HepG2 (cell line): ENCODE measurements at regions not wholly inside any gene's neighbourhood (a gene's known extent, or its start where the extent isn't known, plus 50 kb on each side); places are given as distances from the start of the nearest gene placed in this dataset.

Experiments used
- DPF2 ChIP-seq: sonication (generic); formaldehyde crosslinking; IDR thresholded peaks from 2 replicates; pipeline ENCODE4 v1.4.0; 2020; ENCODE audit warnings: mild to moderate bottlenecking, low read depth, missing genetic modification reagents, borderline replicate concordance
- ELF1 ChIP-seq: sonication (generic); formaldehyde crosslinking; IDR thresholded peaks from 2 replicates; pipeline ENCODE4 v1.4.0; 2020; ENCODE audit warnings: missing genetic modification reagents
- GFI1 ChIP-seq: sonication (generic); formaldehyde crosslinking; IDR thresholded peaks from 2 replicates; pipeline ENCODE4 v1.5.0; 2020; ENCODE audit warnings: missing genetic modification reagents, mild to moderate bottlenecking, borderline replicate concordance
- GTF2F1 ChIP-seq: fragments of 150-350 bp; IDR thresholded peaks from 2 replicates; pipeline ENCODE4 v1.6.1; 2014; ENCODE audit warnings: low read length
- GTF3A ChIP-seq: sonication (generic); formaldehyde crosslinking; conservative IDR thresholded peaks from 2 replicates; pipeline ENCODE4 v1.4.0; 2020; ENCODE audit warnings: mild to moderate bottlenecking, missing genetic modification reagents
- ZNF570 ChIP-seq: sonication (generic); formaldehyde crosslinking; IDR thresholded peaks from 2 replicates; pipeline ENCODE4 v1.4.0; 2020; ENCODE audit warnings: mild to moderate bottlenecking, missing genetic modification reagents, borderline replicate concordance
- ZNF766 ChIP-seq: sonication (generic); formaldehyde crosslinking; IDR thresholded peaks from 2 replicates; pipeline ENCODE4 v1.5.0; 2020; ENCODE audit warnings: missing genetic modification reagents, borderline replicate concordance
- TF ChIP-seq, protein P1 (sequence below): sonication (generic); formaldehyde crosslinking; IDR thresholded peaks from 2 replicates; pipeline ENCODE4 v1.4.0; 2020; ENCODE audit warnings: mild to moderate bottlenecking, missing genetic modification reagents
- TF ChIP-seq, protein P2 (sequence below): sonication (generic); formaldehyde crosslinking; IDR thresholded peaks from 2 replicates; pipeline ENCODE4 v1.4.0; 2020; ENCODE audit warnings: missing genetic modification reagents

DNA sequence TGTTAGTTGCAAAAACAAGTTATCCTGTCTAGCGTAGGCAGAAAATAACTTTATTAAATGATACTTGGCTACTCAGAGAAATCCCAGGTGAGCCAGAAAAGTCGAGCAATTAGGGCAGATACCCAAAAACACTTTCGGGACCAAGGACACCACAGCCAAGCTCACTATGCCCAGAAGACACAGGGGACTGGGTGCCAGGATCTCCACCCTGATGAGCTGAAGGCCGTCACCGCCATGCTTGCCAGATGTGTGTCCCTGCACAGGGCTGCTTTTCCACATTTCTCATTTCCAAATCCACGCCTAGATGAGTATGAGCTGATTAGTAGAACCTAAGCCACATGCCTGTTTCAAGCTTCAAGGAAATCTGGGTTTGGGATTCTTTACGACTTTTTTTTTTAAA is 214.0 kb upstream of the SMLR1 start (continued):
- TF ChIP-seq, protein P1, sequence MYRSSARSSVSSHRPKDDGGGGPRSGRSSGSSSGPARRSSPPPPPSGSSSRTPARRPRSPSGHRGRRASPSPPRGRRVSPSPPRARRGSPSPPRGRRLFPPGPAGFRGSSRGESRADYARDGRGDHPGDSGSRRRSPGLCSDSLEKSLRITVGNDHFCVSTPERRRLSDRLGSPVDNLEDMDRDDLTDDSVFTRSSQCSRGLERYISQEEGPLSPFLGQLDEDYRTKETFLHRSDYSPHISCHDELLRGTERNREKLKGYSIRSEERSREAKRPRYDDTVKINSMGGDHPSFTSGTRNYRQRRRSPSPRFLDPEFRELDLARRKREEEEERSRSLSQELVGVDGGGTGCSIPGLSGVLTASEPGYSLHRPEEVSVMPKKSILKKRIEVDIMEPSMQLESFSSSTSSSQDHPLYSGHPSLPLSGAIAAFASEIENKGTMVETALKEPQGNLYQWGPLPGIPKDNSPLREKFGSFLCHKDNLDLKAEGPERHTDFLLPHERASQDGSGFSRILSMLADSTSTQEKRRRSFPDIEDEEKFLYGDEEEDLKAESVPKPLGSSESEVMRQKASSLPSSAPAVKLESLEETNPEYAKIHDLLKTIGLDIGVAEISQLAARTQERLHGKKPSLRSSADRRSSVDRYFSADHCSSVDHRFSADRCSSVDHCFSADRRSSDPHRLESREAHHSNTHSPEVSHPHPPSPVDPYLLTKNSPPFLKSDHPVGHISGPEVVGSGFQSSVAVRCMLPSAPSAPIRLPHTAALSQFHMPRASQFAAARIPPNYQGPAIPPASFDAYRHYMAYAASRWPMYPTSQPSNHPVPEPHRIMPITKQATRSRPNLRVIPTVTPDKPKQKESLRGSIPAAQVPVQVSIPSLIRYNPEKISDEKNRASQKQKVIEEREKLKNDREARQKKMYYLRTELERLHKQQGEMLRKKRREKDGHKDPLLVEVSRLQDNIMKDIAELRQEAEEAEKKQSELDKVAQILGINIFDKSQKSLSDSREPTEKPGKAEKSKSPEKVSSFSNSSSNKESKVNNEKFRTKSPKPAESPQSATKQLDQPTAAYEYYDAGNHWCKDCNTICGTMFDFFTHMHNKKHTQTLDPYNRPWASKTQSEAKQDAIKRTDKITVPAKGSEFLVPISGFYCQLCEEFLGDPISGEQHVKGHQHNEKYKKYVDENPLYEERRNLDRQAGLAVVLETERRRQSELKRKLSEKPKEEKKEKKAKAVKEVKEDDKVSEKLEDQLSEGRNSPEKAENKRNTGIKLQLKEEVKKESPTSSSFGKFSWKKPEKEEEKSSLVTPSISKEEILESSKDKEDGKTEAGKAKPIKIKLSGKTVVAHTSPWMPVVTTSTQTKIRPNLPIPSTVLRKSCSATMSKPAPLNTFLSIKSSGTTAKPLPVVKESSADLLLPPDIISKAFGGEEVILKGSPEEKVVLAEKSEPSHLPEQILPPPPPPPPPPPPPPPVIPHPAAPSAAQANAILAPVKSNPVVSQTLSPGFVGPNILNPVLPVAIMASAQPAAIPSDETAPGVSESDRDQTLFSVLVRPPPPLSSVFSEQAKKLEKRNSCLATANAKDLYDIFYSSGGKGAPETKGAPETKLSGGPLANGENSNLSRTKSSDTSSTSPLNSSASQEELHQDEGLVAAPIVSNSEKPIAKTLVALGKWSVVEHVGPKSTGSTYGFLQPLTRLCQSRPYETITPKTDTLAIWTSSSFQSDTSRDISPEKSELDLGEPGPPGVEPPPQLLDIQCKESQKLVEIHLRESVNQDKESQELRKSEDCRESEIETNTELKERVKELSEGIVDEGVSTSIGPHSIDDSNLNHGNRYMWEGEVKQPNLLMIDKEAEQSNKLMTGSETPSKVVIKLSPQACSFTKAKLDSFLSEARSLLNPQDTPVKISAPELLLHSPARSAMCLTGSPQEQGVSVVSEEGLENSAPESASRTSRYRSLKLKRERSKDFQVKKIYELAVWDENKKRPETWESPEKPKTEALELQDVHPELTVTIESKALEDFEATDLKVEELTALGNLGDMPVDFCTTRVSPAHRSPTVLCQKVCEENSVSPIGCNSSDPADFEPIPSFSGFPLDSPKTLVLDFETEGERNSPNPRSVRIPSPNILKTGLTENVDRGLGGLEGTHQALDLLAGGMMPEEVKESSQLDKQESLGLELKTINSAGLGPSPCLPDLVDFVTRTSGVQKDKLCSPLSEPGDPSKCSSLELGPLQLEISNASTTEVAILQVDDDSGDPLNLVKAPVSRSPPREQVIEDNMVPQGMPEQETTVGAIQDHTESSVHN (CRISPR knock-in tag): no peak
- TF ChIP-seq ELF1 (CRISPR knock-in tag) (no peak), ZNF766 (CRISPR knock-in tag) (no peak), DPF2 (no peak), GTF3A (CRISPR knock-in tag) (no peak), GFI1 (no peak), ZNF570 (CRISPR knock-in tag) (no peak), GTF2F1 (no peak)
- TF ChIP-seq, protein P2, sequence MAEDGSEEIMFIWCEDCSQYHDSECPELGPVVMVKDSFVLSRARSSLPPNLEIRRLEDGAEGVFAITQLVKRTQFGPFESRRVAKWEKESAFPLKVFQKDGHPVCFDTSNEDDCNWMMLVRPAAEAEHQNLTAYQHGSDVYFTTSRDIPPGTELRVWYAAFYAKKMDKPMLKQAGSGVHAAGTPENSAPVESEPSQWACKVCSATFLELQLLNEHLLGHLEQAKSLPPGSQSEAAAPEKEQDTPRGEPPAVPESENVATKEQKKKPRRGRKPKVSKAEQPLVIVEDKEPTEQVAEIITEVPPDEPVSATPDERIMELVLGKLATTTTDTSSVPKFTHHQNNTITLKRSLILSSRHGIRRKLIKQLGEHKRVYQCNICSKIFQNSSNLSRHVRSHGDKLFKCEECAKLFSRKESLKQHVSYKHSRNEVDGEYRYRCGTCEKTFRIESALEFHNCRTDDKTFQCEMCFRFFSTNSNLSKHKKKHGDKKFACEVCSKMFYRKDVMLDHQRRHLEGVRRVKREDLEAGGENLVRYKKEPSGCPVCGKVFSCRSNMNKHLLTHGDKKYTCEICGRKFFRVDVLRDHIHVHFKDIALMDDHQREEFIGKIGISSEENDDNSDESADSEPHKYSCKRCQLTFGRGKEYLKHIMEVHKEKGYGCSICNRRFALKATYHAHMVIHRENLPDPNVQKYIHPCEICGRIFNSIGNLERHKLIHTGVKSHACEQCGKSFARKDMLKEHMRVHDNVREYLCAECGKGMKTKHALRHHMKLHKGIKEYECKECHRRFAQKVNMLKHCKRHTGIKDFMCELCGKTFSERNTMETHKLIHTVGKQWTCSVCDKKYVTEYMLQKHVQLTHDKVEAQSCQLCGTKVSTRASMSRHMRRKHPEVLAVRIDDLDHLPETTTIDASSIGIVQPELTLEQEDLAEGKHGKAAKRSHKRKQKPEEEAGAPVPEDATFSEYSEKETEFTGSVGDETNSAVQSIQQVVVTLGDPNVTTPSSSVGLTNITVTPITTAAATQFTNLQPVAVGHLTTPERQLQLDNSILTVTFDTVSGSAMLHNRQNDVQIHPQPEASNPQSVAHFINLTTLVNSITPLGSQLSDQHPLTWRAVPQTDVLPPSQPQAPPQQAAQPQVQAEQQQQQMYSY (CRISPR knock-in tag): no peak
